GM21367 (cell line): ENCODE measurements at regions not wholly inside any gene's neighbourhood (a gene's known extent, or its start where the extent isn't known, plus 50 kb on each side); places are given as distances from the start of the nearest gene placed in this dataset.

Experiments used
- ATAC-seq: cut with Tn5 transposase; IDR thresholded peaks from one replicate; pipeline ENCODE4 v1.9.1; 2021; ENCODE audit not compliant: unreplicated experiment

DNA sequence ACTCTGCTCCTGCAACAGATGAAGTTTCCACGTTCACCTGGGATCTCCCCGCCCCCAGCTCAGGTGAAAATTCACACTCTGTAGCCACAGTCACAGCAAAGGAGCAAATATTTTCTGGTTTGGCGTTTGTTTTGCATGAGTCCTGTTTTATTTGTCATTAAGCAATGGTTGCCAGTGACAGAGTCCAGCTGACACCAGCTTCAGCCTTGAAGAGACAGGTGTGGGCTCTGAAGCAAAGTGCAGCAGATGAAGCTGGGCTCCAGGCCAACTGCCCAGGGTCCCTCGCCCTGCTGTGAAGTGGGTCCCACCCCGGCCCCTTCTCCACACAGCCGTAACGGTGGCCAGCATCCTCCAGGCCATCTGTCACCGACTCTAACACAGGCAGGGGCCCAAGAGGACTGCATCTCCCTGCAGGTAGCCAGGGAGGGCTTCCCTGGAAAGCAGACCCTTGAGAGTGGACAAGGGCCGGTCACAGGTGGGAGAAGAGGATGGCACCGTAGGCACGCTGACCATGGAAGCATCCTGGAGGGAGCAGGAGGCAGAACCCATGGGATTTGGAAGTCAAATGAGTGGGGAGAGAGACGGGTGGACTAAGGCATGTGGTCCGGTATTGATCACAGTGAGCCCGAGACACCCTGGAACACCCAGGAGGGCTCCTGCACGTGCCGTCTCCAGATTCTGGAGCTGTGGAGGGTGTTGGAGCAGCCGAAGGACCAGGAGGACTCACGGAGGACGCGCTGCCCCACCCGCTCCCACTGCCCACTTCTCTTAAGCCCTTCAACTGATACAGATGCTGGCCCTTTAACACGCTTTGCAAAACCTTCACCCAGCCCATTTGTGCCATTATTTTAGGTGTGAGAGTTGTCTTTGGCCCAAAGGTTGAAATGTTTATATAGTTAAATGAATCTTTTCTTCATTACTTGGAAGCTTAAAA lies 294.5 kb downstream of the BRD1 start:
- no peak for ATAC-seq

DNA sequence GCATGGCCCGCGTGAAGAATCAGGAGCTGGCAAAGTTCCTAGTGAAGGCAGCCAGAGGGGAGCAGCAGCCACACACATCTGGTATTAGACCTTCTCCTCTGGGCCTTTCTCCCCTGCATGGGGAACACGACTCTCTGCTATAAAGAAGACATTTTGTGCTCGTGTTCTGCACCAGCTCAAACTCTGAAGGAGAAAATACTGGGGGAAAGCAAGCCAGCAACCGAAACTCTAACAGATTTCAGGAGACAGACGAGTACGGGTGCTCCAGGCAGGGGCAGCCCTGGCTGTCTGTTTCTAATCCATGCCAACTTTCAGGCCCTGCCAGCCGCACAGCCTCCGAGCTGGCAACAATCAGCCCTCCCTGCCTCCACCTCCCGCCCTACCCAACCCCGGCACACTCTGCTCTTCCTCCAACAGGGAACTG lies 296.3 kb downstream of the BRD1 start:
- no peak for ATAC-seq

DNA sequence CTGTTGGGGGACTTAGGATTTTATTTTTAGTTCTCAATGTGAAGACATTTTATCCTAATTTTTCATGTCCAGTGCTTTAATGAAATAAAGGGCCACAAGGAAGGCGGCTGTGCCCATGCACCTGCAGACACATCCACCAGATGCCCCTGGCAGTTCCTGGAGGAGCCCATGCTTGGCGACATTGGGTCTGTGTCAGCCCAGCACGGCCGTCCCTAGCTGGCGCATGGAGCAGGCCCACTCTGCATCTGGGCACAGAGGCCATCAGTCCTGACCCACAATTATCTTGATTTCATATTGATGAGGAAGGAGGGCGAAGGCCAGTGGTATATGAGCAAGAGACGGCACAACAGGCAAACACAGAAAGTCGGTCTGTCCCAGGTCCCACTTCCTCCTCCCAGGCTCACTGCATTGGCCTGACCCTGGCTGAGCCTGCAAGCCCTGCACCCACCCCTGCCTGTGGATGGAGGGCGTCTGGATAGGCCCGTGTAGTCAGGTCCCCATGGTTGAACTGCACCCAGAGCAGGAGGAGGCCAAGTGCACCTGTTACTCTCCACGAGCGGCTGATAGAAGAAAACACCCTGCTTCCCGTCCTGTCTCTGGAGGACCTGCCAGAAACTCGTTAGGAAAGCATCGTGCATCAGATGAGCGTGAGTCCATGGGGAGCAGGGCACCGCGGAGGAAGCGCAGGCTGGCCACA lies 296.9 kb downstream of the BRD1 start:
- no peak for ATAC-seq

DNA sequence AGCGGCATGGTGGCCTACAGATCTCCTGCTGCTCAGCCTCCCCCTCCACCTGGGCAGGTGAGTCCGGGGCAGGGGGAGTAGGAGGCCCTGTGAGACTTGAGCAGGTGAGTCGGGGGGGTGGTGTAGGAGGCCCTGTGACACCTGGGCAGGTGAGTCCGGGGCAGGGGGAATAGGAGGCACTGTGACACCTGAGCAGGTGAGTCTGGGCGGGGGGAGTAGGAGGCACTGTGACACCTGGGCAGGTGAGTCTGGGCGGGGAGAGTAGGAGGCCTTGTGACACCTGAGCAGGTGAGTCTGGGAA lies 299.3 kb downstream of the BRD1 start:
- ATAC-seq, result no peak

DNA sequence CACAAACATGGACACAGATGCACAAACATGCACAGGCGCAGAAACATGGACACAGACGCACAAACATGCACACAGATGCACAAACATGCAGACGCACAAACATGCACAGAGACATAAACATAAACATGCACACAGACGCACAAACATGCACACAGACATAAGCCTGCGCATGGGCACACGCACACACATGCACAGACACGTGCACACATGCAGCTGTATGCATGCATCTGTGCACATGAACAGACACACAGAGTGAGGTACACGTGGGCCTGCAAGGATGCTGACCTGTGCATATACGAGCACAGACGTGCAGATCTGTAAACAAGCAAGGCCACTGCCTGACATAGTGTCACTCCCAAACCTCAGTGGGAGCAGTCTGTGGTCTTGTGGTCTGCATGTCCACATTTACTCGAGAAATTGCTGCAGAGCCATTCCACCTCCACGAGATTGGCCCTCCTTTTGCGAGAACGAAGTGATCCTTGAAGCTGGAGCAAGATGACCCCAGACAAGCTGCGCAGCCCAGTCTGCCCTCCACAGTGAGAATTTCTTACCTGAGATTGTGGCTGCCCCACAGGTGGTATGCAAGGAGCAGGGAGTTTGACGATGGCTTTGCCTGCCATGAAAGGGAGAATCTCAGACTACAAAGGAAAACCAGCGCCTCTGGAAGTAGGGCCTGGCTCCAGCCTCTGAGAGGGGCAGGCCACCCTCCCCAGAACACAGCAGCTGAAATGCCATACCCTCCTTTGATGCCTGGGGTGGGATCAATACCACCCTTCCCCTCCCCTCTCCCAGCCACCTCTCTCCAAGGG lies 299.9 kb downstream of the BRD1 start:
- ATAC-seq, result no peak

DNA sequence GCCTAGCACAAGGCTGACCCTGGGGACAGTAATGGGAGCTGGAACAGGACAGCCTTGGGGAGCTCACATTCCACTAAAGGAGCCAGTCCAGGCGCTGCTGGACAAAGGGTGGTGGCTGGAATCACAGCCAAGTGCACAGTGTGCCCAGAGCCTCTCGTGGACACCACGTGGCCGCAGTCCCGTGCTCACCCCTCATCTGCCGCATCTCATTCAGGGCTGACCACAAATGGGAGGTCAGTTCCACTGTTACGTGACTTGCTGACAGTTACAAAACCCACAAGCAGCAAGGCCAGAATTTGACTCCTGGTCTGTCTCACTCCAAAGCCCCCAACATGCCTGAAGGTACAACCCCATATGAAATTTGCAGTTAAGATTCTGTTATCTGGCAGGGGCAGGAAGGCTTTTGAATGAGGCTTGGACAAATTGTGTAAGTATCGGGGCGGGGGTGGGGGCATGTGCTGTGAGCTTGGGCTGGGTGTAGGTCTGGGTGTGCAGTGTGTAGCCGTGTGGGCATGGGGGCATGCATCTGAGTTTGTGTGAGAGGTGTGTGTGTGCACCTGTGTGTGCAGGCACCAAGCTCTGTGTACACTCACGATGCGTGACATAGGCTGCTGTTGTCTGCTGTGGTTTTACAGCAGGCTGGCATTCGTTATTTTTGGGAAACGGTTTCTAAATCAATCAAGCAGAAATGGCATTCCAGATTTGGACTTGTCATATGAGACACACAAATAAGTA lies 301.7 kb downstream of the BRD1 start:
- no peak for ATAC-seq

DNA sequence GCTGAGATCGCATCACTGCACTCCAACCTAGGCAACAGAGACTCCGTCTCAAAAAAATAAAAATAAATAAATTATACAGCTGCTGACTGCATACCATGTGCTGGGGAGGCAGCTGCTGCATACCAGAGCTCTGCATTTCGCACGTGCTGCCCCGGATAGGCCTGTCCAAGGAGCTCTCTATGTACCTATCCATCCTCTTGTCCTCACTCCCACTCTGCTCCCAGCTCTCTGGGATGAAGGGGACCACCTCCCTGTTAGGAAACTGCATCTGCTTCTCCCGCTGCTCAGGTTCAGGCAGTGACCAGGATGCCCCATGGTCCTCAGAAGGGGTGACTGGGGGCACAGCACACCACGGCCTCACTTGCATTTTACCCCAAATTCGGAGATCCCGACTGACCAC lies 302.3 kb downstream of the BRD1 start:
- ATAC-seq, result no peak

DNA sequence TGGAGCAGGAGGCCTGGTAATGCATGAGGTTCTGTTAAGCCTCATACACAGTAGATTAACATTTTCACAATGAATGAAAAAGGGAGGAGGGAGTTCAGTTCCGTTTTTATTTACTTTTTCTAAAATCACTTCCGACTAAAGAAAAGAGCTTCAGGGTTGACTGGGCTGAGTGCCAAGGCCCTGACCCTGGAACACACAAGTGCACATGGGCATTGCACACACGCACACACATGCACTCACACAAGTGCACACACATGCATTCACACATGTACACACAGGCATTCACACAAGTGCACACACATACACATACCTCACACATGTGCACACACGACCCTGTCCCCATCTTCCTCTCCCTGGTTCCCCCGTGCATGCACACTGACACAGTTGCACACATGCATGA lies 303.3 kb downstream of the BRD1 start:
- ATAC-seq, result no peak

DNA sequence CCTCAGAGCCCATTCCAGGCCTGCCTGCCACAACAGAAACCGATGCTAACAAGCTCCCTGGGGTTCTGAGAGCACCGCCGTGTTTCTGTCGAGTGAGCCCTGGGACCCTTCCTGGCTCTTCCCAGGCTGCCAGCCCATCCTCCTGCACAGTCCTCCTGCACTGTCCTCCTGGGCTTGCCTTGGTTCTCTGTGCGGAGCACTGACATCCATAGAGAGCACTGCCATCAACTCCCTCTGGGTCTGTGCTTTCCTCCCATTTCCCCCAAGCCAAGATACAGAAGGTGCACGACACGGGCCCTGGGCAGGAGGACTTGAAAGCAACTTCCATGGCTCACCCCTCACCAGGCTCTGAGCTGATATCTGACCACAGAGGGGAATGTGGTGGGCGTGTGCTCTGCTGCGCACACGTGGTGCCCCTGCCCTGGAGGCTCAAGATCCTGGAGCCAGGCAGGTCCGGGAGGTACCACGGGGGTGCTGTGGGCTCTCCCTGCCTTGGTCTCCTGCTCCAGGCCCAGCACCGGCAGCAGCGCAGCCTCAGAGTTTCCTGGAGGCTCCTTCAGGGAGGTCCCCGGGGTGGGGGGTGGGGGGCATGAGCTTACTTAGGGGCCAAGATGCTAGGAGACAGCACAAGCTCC lies 304.2 kb downstream of the BRD1 start:
- ATAC-seq, result no peak

DNA sequence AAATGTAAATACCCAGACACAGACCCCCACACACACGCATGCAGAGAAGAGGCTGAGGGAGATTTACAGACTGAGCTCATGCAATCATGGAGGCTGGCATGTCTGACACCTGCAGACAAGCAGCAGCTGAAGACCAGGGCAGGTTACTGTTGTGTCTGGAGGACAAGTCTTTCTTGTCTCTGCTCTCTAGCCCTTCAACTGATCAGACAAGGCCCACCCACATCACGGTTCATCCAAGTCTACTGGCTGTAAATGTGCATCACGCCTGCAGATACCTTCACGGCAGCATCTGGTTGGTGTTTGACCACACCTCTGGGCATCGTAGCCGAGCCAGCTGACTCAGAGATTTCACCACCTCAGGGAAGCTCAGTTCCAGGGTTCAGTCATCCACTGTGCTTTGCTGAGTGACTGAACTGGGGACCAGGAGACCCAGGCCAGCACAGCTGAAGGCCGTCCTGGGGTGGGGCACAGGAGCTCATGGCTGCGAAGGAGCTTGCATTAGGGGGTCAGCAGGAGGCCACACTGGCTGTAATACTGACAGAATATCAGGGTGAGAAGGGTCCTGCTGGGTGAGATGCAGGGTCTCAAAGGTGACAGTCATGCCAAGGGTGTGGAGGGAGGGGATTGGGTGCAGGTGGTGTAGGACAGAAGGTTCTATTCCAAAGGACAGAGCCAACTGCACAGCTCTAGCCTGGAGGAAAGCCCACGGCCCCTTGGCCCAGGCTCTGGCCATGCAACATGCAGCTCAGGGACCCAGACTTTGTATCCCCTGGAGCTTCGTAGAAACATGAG lies 304.9 kb downstream of the BRD1 start:
- no peak for ATAC-seq

DNA sequence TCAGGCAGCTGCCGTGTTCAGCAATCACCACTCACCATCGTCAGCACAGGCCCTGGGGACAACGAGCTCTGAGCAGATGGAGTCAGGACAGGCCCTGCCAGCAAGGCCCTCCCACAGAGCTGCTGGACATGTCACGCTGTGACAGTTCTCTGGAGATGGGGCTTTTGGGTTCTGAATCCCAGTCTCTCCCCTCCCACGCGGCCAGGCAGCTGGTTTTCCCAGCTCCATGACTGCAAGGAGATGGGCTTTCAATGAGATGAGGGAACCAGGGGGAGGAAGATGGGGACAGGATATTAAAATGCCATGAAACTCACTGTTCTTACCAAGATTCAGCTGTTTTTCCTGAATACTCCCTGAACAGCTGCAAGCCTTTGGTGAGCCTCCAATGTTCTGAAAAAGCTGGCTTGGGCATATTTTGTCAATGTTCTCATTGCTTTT lies 305.9 kb downstream of the BRD1 start:
- no peak for ATAC-seq

DNA sequence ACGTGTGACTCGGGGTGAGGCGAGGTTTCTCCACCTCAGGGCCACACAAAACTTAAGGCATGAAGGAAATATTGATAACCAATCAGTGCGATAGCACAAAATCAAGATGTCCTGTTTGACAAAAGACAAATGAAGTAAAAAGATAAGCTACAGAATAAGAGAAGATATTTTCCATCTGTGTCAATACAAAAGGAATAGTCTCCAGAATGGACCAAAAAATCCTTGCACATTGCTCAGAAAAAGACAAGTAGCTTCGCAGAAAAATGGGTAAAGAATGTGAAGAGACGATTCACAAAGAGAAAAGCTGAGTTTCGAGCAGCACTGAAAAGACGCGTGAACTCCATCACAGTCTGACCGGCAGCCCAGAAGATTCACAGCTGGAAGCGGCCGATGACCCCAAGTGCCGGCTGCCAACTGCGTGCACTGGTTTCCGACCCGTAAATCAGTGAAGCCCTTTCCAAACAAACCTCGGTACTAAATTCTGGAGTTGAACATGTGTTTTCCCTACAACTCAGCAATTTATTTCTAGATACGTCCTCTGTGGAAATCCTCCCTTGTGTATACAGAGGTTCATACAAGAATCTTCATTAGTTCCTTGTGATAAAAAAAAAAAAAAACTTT lies 308.4 kb downstream of the BRD1 start:
- no peak for ATAC-seq

DNA sequence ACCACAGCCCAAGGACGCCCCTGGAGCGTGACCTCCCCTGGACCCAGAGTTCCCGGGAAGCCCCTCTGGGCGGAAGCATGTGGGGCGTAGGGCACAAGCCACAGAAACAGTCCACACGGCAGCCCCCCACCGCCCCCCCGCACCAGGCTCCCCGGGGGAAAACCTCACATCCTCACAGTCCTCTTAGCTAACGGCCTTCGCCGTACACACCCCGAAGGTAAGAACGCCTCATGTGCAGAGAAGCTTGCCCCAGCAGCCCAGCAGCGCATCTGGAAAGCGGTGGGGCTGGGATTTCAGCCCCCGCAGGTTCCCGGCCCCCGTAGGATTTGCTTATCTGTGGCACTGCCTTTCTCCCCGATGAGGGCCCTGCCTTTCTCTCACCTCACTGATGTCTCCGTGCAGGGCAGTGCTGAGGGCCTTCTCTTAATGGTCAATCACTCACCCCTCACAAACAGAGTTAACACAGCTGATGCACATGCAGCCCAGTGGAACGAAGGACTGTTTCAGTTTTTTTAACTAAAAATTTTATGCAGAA lies 309.2 kb downstream of the BRD1 start:
- ATAC-seq, result no peak

DNA sequence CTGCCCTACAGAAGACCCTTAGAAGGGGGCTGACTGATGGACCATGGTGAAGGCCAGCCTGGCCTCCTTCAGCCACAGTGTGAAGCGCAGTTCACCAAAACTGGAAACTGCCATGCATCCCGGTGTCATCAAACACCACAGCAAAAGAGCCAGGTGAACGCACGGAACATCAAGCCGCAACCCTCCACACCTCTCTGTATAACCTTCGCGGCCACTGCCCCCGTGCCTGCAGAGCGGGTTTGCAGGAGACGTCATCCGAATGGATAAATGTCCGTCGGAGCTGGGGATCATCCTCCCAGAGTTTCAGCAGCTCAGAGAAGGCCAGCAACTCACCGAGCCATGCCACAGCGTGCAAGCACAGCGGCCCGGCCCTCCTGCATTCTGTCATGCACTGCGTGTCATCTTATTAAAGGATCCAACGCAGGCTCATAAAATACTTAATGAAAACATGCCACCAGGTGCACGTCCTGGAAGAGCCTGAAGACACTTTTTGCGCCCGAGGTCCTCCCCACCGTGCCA lies 309.9 kb downstream of the BRD1 start:
- ATAC-seq, result no peak

DNA sequence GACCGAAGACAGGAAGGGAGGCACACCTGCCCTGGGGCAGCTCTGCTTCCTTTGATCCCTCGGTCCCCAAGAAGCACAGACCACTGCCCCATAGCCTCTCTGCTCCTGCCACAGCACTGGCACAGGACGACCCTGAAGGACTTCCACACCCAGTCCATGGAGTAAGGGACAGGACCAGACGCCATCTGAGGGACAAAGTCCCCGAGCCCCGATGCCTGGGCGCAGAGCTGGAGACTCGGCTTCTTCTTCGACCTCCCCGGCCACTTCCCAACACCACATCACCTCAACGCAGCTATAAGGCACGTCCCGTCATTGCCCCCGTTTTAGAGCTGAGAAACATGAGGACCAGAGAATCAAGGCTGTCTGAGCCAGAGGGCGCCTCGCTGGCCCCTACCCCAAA lies 310.5 kb downstream of the BRD1 start:
- ATAC-seq, result no peak

DNA sequence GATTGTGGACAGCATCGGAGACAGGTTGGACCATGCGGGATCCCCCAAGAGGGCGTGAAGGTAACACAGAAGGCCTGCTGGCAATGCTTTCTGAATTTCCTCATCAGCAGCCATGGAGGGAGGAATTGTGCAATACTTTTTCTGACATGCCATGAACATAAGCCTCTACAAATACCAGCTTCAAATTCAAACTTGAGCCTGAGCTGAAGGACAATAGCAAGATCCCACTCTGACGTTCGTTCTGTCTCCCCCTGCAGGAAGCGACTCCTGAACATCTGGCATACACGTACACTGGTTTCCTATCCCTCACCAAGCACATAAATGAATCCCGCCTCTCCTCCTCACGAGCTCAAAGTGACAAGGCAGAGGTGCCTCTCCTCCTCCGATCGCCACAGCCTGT lies 312.2 kb downstream of the BRD1 start:
- no peak for ATAC-seq

DNA sequence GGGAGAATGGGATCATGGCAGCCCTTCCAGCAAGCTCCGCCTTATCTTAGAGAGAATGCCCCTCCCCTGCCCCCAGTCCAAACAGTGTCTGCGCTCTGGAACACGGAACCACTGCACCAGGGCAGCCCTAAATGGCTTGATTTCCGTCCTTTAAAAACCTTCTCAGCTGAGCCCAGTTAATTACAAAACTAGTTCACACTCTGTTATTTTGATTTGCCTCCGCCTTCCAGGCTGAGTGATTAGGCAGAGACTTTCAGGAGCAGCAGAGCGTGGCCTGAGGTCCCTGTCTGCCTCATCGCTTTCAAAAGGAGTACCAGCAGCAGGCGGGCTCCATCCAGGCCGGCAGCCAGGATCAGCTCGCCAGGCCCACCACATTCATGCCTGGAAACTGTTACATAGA lies 313.0 kb downstream of the BRD1 start:
- no peak for ATAC-seq

DNA sequence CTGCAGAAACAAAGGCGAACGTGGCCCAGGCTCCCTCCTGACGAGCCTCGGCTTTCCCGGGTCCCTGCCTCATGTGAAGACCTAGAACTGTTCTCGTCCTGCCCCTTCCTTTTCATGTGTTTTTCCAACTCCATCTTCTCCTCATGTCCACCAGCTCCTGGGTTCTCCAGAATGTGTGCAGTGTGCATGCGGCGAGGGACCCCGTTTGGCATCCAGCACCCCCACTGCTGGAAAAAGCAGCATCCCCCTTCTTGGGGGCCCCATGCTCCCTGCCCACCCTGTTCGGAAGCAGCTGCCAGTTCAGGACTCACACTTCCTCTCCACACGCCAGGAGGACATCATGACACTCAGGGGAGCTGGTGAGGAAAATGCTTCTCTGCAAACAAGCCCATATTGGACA lies 313.5 kb downstream of the BRD1 start:
- ATAC-seq, result no peak

DNA sequence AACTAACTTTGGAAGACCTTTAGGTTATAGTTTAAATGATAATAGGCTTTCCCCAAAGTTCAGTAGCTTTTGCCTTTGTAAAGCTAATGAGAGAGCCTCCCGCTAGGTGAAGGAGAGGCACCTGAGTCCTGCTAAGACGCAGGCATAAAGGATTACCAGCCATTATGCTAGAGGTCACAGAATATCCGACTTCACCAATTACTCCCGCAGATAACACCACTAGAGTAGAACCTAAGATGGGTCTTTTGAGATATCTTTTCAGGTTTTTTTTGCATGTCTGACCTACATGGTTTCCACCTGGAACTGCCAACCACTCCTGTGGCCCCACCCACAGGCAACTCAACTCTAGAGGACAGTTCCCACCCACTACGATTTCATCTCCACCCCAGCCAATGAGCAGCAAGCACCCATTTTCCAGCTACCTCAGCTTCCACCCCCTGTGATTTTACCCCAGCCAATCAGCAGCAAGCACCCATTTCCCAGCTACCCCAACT lies 314.3 kb downstream of the BRD1 start:
- ATAC-seq, result no peak
